Osteoblast (primary cell): ENCODE measurements at regions not wholly inside any gene's neighbourhood (a gene's known extent, or its start where the extent isn't known, plus 50 kb on each side); places are given as distances from the start of the nearest gene placed in this dataset.

ENCODE experiments used
- DNase-seq: peaks from one replicate; pipeline ENCODE4 v3.0.0; 2011; ENCODE audit warnings: low spot score, mixed read lengths; ENCODE audit not compliant: insufficient read length; ENCODE audit errors: missing footprints
- H2AFZ ChIP-seq: 2 replicates; pipeline ENCODE4 v1.6.0; 2011; ENCODE audit warnings: mild to moderate bottlenecking, low read length
- H3K27ac ChIP-seq: 2 replicates; pipeline ENCODE4 v1.5.1; 2011; ENCODE audit warnings: mild to moderate bottlenecking, low read depth, low read length, moderate library complexity
- H3K27me3 ChIP-seq: 2 replicates; pipeline ENCODE4 v1.6.0; 2012; ENCODE audit warnings: mild to moderate bottlenecking, control low read depth, inconsistent platforms, low read length, moderate library complexity; ENCODE audit not compliant: insufficient read depth
- H3K36me3 ChIP-seq: 2 replicates; pipeline ENCODE4 v1.5.1; 2011; ENCODE audit warnings: mild to moderate bottlenecking, low read length, control low read depth, moderate library complexity; ENCODE audit not compliant: insufficient read depth
- H3K4me1 ChIP-seq: 2 replicates; pipeline ENCODE4 v1.5.1; 2011; ENCODE audit warnings: mild to moderate bottlenecking, low read length, control low read depth, moderate library complexity; ENCODE audit not compliant: insufficient read depth
- H3K4me2 ChIP-seq: 2 replicates; pipeline ENCODE4 v1.6.0; 2011; ENCODE audit warnings: mild to moderate bottlenecking, low read length; ENCODE audit not compliant: insufficient read depth
- H3K4me3 ChIP-seq: fragments of 200-600 bp; sonication (generic); 3 replicates; pipeline ENCODE4 v1.5.1; 2012; ENCODE audit warnings: mild to moderate bottlenecking, low read length, inconsistent platforms; ENCODE audit not compliant: insufficient read depth
- H3K79me2 ChIP-seq: 2 replicates; pipeline ENCODE4 v1.6.0; 2012; ENCODE audit warnings: mild to moderate bottlenecking, low read length, control low read depth, inconsistent platforms; ENCODE audit not compliant: insufficient read depth
- H3K9me3 ChIP-seq: 2 replicates; pipeline ENCODE4 v1.5.1; 2011; ENCODE audit warnings: low read depth, low read length, control low read depth
- H4K20me1 ChIP-seq: 2 replicates; pipeline ENCODE4 v1.6.0; 2012; ENCODE audit warnings: mild to moderate bottlenecking, low read length, control low read depth; ENCODE audit not compliant: insufficient read depth
- CTCF ChIP-seq: IDR thresholded peaks from 2 replicates; pipeline ENCODE4 v1.5.1; 2011; ENCODE audit warnings: mild to moderate bottlenecking, low read depth, low read length, moderate library complexity; ENCODE audit errors: extremely low read depth

GRCh38 chr2:46816846-46817726 is 98.5 kb downstream of the MCFD2 start:
- H3K27ac ChIP-seq: no peak overlapping the region
- no peaks in the 10 kb centered on the region for H3K36me3 ChIP-seq
- no peak for DNase-seq
- no peak for TF ChIP-seq CTCF
- H3K9me3 ChIP-seq: no peaks in the 10 kb centered on the region
- no peaks in the 10 kb centered on the region for H3K79me2 ChIP-seq
- no peak overlapping the region for H2AFZ ChIP-seq
- H3K27me3 ChIP-seq: no peaks in the 10 kb centered on the region
- no peaks in the 10 kb centered on the region for H4K20me1 ChIP-seq
- no peak overlapping the region for H3K4me3 ChIP-seq
- no peak overlapping the region for H3K4me2 ChIP-seq
- H3K4me1 ChIP-seq: peaks cover 29% of the 10 kb centered on the region

GRCh38 chr2:46816151-46816845 is 99.3 kb downstream of the MCFD2 start:
- Histone ChIP-seq H3K27ac (no peak overlapping the region), H3K79me2 (no peaks in the 10 kb centered on the region), H3K27me3 (no peaks in the 10 kb centered on the region), H3K4me1 (peaks cover 37% of the 10 kb centered on the region), H2AFZ (no peak overlapping the region), H4K20me1 (no peaks in the 10 kb centered on the region), H3K9me3 (no peaks in the 10 kb centered on the region), H3K4me2 (no peak overlapping the region), H3K4me3 (no peak overlapping the region), H3K36me3 (no peaks in the 10 kb centered on the region)
- no peak for DNase-seq
- no peak for TF ChIP-seq CTCF

- TF ChIP-seq CTCF: no peak
- Histone ChIP-seq H3K27me3 (no peaks in the 10 kb centered on the region), H2AFZ (no peak overlapping the region), H4K20me1 (no peaks in the 10 kb centered on the region), H3K79me2 (no peaks in the 10 kb centered on the region), H3K4me3 (no peak overlapping the region), H3K36me3 (no peaks in the 10 kb centered on the region), H3K27ac (peak overlapping the region; percentile 97), H3K4me1 (peaks cover 39% of the 10 kb centered on the region), H3K4me2 (no peak overlapping the region), H3K9me3 (no peaks in the 10 kb centered on the region)
- DNase-seq: no peak
Measured at GRCh38 chr2:46815121-46815802, 100.3 kb downstream of the MCFD2 start.
